ENCODE measurements at regions not wholly inside any gene's neighbourhood (a gene's known extent, or its start where the extent isn't known, plus 50 kb on each side); places are given as distances from the start of the nearest gene placed in this dataset.

DNA sequence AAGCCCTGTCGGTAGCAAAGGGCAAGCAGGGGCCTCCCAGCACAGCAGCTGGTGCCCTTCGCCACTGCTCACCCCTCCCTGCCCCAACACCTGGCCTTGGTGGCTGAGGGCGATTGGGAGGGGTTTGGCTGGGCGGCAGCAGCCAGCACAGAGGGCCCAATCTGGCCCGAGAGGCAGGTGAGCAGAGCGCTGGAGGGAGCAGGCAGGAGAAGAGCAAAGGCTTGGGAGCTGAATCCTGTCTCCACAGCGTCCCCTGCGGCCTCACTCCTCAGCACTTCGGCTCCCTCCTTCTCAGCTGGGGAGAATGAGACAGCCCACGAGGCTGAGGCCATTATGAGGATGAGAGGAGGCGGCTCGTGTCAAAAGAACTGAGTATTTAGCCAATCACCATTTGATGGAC lies 74.9 kb upstream of the TAF1B start:
- H3K9me3 Mint-ChIP-seq: no peaks in the 10 kb centered on the region
- H3K27ac Mint-ChIP-seq: peak overlapping the region in 1 of 6 donors; percentile 70
- H3K27me3 Mint-ChIP-seq: peaks cover 7 to 30% (median 22%) of the 10 kb centered on the region in 3 donors
- no peak for DNase-seq
- no peak for ATAC-seq (ENCODE audit: low read depth in 2 of 2)
- no peaks in the 10 kb centered on the region for H3K36me3 Mint-ChIP-seq
- H3K4me1 Mint-ChIP-seq: peaks cover 27 to 39% (median 33%) of the 10 kb centered on the region in 3 donors
- H3K4me3 Mint-ChIP-seq: peak overlapping the region in 2 of 8 donors; percentile 32 to 51

DNA sequence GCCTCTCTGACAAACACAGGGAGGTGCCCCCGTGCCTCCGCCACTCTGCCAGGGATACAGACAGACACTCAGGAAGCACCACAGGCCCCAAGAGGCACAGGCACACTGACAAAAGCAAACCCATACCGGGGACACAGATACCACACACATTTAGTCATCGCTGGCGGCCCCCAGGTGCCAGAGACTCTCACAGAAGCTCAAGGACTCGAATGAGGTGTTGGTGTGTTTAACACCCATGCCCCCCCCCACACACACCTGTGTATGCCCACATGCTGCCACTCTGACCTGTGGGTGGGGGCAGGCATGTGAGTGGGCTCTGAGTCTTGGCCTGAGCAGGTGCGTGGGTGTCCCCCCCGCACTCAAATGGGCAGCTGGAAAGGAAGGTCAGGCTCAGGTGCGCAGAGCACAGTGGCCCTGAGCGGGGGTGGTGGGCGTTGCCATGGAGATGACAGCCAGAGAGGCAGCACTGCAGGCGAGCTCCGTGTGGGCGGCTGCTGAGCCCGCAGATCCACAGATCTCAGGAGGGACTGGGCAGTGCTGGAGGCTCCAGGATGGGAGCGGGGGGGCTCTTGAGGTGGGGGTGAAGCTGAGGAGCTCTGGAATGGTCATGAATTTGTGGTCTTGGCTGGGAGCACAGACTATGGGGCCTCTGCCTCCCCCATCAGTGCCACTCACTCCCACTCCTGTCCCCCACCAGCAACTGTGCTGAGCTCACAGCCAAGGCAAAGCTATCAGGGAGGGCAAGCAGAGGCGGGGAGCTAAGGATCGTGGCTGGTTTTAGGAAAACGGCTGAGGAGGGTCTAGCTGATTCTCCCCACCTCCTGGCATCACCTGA lies 73.9 kb upstream of the TAF1B start:
- Mint-ChIP-seq H3K36me3 (no peaks in the 10 kb centered on the region), H3K9me3 (no peaks in the 10 kb centered on the region), H3K4me1 (peaks cover 19 to 29% (median 26%) of the 10 kb centered on the region in 3 donors), H3K27ac (peak overlapping the region in 1 of 6 donors; percentile 74), H3K27me3 (peaks cover 10 to 30% (median 24%) of the 10 kb centered on the region in 3 donors), H3K4me3 (peak overlapping the region in 1 of 8 donors; percentile 70)
- ATAC-seq (ENCODE audit: low read depth in 2 of 2) (no peak), DNase-seq (no peak)

DNA sequence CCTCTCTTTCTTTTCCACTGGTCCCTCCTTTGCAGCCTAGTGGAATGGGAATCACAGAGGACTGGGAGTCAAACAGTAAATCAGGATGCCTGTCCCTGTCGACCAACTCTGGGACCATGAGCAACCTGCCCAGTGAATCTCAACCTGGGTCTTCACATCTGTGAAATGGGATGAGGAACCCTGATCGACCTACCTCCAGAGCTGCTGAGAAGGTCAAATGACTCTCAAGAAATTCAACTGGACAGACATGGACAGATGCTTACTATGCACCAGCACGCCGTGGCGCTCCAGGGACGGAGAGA lies 73.3 kb upstream of the TAF1B start:
- Mint-ChIP-seq H3K27me3 (peaks cover 10 to 30% (median 22%) of the 10 kb centered on the region in 3 donors), H3K27ac (no peak overlapping the region), H3K4me1 (peaks cover 16 to 27% (median 23%) of the 10 kb centered on the region in 3 donors), H3K36me3 (no peaks in the 10 kb centered on the region), H3K4me3 (peak overlapping the region in 1 of 8 donors; percentile 54), H3K9me3 (no peaks in the 10 kb centered on the region)
- DNase-seq (no peak), ATAC-seq (ENCODE audit: low read depth in 2 of 2) (no peak)

DNA sequence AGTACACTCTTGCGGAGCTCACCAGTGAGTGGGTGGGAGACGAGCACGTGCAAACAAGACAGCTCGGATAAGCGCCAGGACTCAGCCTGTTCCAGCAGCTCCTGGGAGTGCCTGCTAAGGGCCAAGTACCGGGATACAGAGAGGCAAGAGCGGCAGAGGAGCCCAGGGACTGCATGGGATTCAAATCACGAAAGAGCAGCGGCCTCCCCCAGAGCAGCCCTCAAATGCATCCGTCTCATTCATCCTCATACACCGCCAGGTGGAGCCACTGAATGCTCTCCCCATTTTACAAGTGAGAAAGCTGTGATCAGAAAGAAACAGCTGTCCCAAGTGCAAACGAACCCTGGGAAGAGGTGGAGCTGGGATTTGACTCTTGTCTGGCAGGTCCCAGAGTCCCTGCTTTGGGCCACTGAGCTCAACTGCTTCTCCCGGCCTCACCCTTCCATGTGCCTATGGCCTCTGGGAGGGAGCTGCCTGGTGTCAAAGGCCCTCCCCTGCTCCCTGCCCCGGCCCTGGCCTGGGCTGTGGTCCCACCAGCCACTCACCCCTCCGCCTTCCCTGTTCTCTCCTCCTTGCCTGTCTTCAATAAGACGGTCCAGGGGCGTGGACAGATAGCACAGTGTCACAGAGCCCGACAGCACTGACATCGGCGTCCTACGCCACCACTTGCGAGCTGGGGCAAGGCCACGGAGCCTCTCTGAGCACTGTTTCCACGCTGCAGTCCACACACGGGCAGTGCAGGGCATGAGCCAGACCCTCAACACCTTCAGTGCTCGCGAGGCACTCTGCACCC lies 72.8 kb upstream of the TAF1B start:
- Mint-ChIP-seq H3K9me3 (no peaks in the 10 kb centered on the region), H3K36me3 (no peaks in the 10 kb centered on the region), H3K27me3 (peaks cover 10 to 30% (median 19%) of the 10 kb centered on the region in 3 donors), H3K4me3 (peak overlapping the region in 1 of 8 donors; percentile 54), H3K4me1 (peaks cover 16 to 27% (median 23%) of the 10 kb centered on the region in 3 donors), H3K27ac (peak overlapping the region in 2 of 6 donors; percentile 76 to 81)
- ATAC-seq (ENCODE audit: low read depth in 2 of 2) (peak in 1 of 2 donors; percentile 42), DNase-seq (no peak)

DNA sequence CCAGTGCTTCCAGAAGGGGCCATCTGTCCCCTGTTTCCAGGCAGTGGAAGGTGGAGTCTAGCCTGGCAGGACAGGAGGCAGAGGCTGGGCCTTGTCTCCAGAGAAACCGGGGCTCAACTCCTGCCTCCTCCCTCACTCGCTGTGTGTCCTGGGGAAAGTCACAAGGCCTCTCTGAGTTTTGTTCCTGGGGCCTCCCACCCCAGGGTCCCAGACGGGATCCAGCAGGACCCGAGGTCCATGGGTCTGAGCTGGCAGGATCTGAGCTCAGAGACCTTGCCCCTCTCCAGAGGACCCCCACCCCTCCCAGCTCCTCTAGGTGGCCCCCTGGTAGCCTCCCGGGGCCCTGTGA lies 72.2 kb upstream of the TAF1B start:
- H3K4me1 Mint-ChIP-seq: peaks cover 16 to 27% (median 23%) of the 10 kb centered on the region in 3 donors
- H3K27me3 Mint-ChIP-seq: peaks cover 10 to 30% (median 19%) of the 10 kb centered on the region in 3 donors
- H3K4me3 Mint-ChIP-seq: no peak overlapping the region
- H3K27ac Mint-ChIP-seq: peak overlapping the region in 1 of 6 donors; percentile 74
- H3K9me3 Mint-ChIP-seq: no peaks in the 10 kb centered on the region
- ATAC-seq (ENCODE audit: low read depth in 2 of 2) (no peak), DNase-seq (no peak)
- H3K36me3 Mint-ChIP-seq: no peaks in the 10 kb centered on the region

DNA sequence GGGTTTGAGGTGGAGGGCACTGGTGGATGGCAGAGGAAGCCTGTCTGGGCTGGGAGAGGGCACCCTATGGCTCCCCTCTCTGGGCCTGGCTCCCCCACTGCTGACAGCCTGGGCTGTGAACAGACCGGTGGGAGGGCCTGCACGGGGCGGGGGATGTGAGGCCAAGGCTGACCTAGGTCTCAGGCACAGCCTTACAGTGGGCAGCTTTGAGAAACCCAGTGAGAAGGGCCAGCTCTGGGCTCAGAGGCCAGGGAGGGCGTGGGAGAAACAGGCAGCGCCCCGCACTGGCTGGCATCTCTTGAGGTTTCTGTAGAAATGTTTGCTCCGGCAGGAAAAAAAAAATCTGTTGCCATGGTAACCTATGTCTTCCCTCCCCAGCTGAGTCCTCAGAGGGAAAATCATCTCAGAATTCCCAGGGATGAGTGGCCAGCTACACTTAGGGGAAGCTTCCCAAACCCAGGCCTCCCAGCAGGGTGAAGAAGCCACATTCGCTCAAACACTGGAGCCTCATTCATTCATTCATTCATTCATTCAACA lies 71.7 kb upstream of the TAF1B start:
- Mint-ChIP-seq H3K9me3 (no peaks in the 10 kb centered on the region), H3K4me1 (peaks cover 14 to 23% (median 23%) of the 10 kb centered on the region in 3 donors), H3K27ac (no peak overlapping the region), H3K36me3 (no peaks in the 10 kb centered on the region), H3K27me3 (peaks cover 10 to 30% (median 19%) of the 10 kb centered on the region in 3 donors), H3K4me3 (no peak overlapping the region)
- DNase-seq (no peak), ATAC-seq (ENCODE audit: low read depth in 2 of 2) (no peak)

DNA sequence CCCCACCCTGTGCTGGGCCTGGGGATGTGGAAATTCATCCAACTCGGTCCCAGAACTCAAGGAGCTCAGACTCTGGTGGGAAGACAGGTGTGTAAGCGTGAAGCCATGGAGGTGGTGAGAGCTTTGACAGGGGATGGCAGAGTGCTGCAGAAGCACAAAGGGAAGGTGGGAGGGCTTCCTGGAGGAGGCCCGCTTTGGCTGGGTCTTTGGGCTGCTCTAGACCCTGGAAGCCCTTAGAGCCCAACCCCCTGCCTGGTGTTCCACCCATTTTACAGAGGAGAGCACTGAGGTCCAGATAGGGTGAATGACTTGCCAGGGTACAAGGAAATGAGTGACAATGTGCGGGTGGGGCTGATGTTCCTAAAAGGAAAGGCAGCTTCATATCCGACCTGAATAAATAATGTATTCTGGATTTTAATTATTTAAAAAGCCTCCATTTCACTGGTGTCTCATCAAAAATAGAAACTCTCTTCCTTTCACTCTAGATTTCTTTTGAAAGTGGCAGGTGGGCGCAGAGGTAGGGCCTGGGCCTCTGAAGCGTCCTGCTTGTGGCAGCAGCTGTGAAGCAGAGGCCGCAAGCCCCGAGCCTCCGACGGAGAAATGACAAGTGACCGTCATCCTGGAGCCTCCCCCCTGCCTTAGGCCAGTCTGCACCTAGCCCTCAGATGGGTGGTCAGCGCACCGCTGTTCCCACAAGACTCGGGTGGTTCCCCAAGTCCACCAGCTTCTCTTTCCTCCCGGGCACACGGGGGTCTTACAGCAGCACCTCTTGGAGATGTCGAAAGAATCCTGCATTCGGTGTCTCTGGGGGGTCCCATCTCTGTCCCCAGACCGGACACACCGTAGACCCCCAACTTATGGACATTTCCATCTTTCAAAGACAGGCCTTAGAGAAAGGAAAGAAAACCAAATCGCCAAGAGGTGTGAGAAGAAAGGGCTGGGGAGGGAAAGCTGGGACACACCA lies 71.0 kb upstream of the TAF1B start:
- H3K4me3 Mint-ChIP-seq: no peak overlapping the region
- no peaks in the 10 kb centered on the region for H3K9me3 Mint-ChIP-seq
- H3K27ac Mint-ChIP-seq: no peak overlapping the region
- no peaks in the 10 kb centered on the region for H3K36me3 Mint-ChIP-seq
- ATAC-seq (ENCODE audit: low read depth in 2 of 2): no peak
- no peak for DNase-seq
- H3K27me3 Mint-ChIP-seq: peaks cover 10 to 30% (median 19%) of the 10 kb centered on the region in 3 donors
- H3K4me1 Mint-ChIP-seq: peaks cover 12 to 19% (median 16%) of the 10 kb centered on the region in 3 donors

DNA sequence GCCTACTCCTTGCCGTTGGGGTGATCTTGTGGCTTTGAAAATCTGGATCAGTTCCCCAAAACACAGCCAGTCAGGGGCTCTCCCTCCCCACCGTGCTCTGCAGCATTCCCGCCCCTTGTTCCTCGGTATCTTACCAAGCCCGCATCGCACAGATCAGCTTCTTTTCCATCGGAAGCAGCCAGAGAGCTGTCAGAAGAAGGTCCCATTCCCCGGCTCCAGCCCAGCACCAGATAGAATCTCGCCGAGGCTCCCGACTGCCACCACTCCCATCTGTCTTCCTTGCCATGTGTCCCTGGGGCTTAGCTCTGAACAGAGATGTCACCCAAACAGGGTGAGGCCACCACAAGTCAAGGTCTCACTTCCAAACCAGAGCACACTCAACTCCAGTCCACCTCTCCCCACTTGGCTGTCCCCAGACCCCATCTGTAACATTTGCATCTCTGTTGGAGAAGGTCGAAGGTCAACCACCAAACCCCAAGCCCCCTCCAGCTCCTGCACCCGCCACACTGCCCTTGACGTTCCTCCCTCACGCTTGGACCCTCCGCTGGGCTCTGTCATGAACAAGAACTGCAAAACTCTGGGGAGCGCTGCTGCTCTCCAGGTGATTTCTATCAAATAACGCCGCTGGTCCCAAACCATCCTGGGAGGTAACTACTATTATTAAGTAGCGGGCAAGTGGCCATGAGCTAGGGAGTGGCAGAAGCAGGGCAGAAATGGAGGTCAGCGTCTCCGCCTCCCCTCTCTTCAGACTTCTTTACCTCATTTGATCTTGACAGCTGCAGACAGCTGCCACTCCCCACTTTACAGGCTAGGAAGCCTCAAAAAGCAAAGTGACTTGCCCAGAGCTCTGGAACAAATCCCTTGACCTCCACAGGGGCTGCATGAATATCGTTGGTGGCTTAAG lies 70.0 kb upstream of the TAF1B start:
- no peak overlapping the region for H3K4me3 Mint-ChIP-seq
- no peak overlapping the region for H3K27ac Mint-ChIP-seq
- peaks cover 5 to 10% (median 10%) of the 10 kb centered on the region in 3 donors for H3K4me1 Mint-ChIP-seq
- peaks cover 6 to 22% (median 19%) of the 10 kb centered on the region in 3 donors for H3K27me3 Mint-ChIP-seq
- no peaks in the 10 kb centered on the region for H3K36me3 Mint-ChIP-seq
- DNase-seq (no peak), ATAC-seq (ENCODE audit: low read depth in 2 of 2) (no peak)
- H3K9me3 Mint-ChIP-seq: no peaks in the 10 kb centered on the region

DNA sequence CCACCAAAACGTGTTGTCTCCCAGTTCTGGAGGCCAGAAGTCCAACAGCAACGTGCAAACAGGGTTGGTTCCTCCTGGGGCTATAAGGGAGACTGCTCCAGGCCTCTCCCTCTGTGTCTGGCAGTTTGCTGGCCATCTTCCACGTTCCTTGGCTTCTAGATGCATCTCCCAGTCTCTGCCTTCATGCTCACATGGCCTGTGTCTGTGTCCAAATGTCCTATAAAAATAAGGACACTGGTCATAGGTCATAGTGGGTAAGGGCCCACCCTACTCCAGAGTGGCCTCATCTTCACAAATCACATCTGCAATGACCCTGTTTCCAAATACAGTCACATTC lies 69.4 kb upstream of the TAF1B start:
- H3K9me3 Mint-ChIP-seq: no peaks in the 10 kb centered on the region
- peak overlapping the region in 1 of 6 donors; percentile 76 for H3K27ac Mint-ChIP-seq
- peaks cover 6 to 19% (median 16%) of the 10 kb centered on the region in 3 donors for H3K27me3 Mint-ChIP-seq
- ATAC-seq (ENCODE audit: low read depth in 2 of 2) (no peak), DNase-seq (no peak)
- no peaks in the 10 kb centered on the region for H3K36me3 Mint-ChIP-seq
- peaks cover 6 to 10% (median 7%) of the 10 kb centered on the region in 3 donors for H3K4me1 Mint-ChIP-seq
- no peak overlapping the region for H3K4me3 Mint-ChIP-seq

DNA sequence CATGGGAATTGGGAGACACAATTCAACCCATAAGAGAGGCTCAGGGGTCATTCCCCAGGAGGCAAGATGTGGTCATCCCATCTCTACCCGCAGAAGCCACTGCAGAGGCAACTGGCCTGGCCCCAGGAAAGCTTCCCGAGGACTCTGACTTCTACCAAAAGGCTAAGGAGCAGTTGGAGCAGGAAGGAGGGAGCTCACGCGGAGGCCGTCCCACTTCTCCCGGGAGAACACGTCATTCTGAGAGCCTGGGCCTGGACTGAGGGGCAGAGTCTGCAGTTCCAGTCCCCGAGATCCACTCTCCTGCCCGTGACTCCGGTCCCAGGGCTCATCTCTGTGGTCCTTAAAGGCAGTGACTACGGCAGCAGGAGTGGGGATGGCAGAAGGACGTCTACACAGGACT lies 69.0 kb upstream of the TAF1B start:
- Mint-ChIP-seq H3K36me3 (no peaks in the 10 kb centered on the region), H3K4me3 (no peak overlapping the region), H3K27ac (no peak overlapping the region), H3K27me3 (peaks cover 6 to 17% (median 12%) of the 10 kb centered on the region in 3 donors), H3K9me3 (no peaks in the 10 kb centered on the region), H3K4me1 (peaks cover 8 to 10% (median 9%) of the 10 kb centered on the region in 3 donors)
- ATAC-seq (ENCODE audit: low read depth in 2 of 2): no peak
- no peak for DNase-seq

DNA sequence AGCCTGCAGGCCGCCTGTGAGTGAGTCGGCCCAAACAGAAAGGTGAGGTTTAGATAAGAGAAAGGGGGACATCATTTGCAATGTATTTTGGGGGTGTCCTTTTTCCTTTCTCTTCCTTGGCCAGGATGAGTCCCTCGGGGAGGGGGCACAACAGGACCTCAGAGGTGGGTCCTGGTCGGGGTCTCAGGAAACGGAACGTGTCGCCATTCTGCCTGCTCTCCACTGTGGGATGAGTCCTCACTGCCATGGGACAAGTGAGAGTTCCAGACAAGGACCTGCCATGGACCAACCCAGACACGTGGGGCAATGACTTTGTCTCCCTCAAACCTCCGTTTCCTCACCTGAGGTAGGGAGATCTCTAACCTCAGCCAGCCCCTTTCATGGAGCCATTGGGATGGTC lies 67.9 kb upstream of the TAF1B start:
- ATAC-seq (ENCODE audit: low read depth in 2 of 2) (no peak), DNase-seq (no peak)
- H3K4me1 Mint-ChIP-seq: peaks cover 10 to 17% (median 15%) of the 10 kb centered on the region in 3 donors
- H3K27me3 Mint-ChIP-seq: peaks cover 4 to 7% (median 6%) of the 10 kb centered on the region in 3 donors
- H3K9me3 Mint-ChIP-seq: no peaks in the 10 kb centered on the region
- no peak overlapping the region for H3K4me3 Mint-ChIP-seq
- no peaks in the 10 kb centered on the region for H3K36me3 Mint-ChIP-seq
- H3K27ac Mint-ChIP-seq: no peak overlapping the region

Measured in naive B cell (primary cell).